Esophagus muscularis mucosa (tissue), 3 donors: ENCODE measurements at regions not wholly inside any gene's neighbourhood (a gene's known extent, or its start where the extent isn't known, plus 50 kb on each side); places are given as distances from the start of the nearest gene placed in this dataset.

Experiments used
- POLR2A ChIP-seq: fragments of 450-650 bp; IDR thresholded peaks from one replicate; pipeline ENCODE4 v1.6.1; 2017; ENCODE audit warnings: antibody characterized with exemption, moderate library complexity, mild to moderate bottlenecking, low read depth
- TF ChIP-seq, protein P1 (sequence below), 3 experiments: fragments of 200-600 bp in 2 of 3; fragments of 450-650 bp in 1 of 3; sonication (generic) in 2 of 3; IDR thresholded peaks; one replicate each; pipeline ENCODE4 v1.5.1; 2017 to 2019; ENCODE audit warnings: antibody characterized with exemption in 3 of 3, mild to moderate bottlenecking in 2 of 3, moderate library complexity in 1 of 3

DNA sequence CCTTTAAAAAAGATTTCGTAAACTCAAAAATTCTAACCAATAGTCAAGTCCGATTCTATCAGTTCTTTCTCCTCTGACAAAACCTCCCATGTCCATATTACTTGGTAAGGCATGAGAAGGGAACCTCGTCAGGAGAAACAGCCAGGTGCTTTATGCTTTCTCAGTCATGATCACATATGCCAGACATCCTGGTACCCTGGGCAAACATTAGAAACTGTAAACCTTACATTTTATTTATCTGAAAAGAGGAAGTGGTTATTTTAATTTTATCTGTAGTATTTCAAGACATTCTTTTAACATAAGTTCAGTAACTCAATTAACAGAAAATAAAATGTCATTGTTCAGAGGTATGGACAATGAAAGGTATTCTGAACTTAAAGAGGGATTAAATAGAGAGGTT, 474.8 kb upstream of the GBE1 start:
- no peak for TF ChIP-seq POLR2A
- TF ChIP-seq, protein P1, sequence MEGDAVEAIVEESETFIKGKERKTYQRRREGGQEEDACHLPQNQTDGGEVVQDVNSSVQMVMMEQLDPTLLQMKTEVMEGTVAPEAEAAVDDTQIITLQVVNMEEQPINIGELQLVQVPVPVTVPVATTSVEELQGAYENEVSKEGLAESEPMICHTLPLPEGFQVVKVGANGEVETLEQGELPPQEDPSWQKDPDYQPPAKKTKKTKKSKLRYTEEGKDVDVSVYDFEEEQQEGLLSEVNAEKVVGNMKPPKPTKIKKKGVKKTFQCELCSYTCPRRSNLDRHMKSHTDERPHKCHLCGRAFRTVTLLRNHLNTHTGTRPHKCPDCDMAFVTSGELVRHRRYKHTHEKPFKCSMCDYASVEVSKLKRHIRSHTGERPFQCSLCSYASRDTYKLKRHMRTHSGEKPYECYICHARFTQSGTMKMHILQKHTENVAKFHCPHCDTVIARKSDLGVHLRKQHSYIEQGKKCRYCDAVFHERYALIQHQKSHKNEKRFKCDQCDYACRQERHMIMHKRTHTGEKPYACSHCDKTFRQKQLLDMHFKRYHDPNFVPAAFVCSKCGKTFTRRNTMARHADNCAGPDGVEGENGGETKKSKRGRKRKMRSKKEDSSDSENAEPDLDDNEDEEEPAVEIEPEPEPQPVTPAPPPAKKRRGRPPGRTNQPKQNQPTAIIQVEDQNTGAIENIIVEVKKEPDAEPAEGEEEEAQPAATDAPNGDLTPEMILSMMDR (IDR thresholded peaks at IDR 0.05): no peak
